GM19467 (cell line): ENCODE measurements at regions not wholly inside any gene's neighbourhood (a gene's known extent, or its start where the extent isn't known, plus 50 kb on each side); places are given as distances from the start of the nearest gene placed in this dataset.

Experiments used
- ATAC-seq: cut with Tn5 transposase; IDR thresholded peaks from one replicate; pipeline ENCODE4 v1.9.1; 2021; ENCODE audit warnings: mild to moderate bottlenecking, moderate library complexity; ENCODE audit not compliant: unreplicated experiment

DNA sequence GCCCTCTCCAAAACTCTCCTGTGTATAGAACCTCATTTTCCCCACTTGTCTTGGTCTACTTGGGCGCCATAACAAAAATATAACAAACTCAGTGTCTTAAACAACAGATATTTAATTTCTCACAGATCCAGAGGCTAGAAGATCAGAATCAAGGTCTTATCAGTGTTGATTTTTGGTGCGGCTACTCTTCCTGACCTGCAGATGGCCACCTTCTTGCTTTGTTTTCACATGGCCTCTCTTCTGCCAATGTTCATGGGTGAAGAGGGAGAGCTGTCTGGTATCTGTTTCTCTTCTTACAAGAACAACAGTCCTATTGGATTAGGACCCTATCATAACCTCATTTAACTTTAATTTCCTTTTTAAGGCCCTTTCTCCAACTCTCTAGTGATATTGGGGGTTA is 177.3 kb downstream of the PABPC4L start:
- no peak for ATAC-seq

DNA sequence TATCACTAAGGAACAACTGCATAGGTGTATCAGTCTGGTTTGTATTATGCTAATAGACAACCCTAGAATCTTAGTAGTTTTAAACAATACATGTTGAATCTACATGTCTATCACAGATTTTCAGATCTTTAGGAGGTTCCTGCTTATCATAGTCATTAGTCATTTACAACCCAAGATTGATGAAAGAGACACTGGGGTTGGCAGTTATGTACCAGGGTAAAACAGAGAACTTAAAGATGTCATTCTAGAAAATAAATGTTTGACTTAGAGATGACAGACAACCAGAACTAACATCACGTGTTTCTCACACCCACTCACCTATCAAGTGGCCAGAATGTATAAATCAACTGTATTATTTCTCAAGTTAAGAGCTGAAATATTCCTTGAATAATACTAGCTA is 181.9 kb downstream of the PABPC4L start:
- no peak for ATAC-seq

DNA sequence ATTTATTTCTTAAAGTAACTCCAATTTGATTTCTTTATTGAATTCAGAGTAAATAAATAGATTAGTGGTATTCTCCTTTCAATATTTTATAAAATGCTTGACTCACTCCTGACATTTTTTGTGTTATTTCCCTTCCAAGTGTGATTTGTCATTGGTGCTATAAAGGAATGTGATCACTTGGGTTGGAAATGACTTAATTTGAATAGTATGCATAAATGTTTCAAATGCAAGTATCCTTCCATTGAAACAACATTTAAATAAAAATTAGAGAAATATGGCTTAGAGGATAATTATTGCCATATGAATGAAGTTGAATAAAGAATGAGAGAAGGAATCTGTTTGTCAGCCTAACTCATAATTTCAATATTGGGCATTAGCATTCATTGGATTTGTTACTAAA is 182.7 kb downstream of the PABPC4L start:
- ATAC-seq: no peak

DNA sequence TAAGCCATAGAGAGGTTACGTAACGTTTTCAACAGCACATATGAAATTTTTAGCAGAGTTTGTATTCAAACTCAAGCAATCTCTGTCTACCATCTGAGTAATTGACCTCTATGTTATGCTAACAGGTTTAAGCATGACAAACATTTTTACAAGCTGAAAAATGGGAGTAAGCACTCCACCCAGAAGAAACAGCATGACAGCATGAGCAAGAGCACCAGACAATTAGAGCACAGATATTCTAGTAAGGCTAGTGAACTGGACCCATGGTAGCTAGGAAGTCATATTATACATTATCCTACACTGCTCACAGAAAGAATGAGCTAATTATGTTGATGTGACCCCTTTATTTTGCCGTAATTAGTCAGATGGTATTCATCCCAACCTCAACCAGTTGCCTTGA is 200.5 kb downstream of the PABPC4L start:
- no peak for ATAC-seq

DNA sequence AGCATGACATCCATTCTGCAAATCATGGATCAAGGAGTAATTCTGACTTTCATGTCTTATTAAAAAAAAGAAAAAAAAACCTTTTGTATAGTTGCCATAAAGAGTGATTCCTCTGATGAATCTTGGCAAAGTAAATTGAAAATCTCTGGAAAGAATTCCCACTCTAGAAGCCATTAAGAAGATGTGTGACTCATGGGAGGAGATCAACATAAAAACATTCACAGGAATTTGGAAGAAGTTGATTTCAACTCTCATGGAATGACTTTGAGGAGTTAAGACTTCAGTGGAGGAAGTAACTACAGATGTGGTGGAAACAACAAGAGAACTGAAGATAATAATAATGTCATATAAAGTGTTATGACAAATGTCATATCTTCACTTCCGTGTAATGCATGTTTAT is 204.2 kb downstream of the PABPC4L start:
- no peak for ATAC-seq

DNA sequence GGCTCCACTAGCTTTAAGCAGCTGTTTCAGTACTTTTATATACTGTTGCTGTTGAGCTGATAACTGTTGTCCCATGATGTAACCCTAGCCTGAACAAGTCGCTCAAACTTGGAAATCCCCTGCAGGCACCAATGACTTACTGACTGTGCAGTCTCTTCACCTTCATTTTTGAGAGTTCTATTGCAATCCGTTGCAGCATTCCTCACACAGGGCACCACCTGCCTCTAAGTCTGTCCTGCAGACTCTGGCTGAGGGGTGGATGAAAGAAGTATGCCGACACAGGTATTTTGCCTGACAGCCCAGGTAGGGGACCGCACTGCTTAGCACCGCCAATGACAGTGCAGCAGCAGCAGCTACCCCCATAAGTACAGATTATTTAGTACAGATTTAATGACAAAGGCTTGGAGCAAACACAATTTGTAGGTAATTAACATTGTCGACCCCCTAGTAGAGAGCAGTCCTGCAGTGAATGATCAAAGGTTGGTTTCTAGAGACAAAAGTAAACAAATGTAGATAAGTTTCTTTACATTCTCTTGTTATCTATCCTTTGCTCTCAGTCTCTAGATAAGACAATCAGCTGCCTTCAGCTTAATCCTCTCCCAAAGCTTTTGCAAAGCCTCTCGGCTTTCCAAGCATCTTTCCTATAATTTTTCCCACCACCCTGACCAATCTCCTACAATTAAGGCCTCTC is 205.0 kb downstream of the PABPC4L start:
- ATAC-seq: no peak

DNA sequence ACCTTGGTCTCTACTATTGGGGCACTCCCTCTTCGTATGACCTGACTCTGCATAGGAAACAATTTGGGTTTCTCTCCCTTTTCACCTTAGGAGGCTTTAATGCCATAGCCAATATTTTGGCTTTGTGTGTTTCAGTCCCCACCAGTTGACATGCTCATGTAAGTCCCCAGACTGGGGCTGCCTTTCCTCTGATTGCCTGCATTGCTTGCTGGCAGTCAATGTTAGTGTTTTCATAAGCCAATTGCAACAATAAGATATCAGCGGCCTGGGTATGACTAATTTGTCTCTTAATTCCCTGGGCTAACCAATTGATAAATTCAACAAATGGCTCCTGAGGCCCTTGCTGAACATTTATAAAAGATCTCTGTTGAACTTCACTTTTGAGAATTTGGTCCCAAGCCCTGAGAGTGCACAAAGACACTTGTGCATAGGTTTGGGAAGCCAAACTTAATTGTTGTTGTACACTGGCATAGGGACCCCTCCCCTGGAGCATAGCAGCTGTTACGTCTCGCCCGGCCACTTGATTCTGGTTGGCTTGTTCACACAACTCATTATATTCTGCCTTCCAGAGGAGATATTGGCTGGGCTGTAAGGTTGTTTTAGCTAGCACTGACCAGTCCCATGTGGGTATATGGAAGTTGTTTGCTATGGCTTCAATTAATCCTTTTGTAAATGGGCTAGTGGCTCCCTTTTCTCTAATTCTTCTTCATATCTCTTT is 206.2 kb downstream of the PABPC4L start:
- ATAC-seq: no peak

DNA sequence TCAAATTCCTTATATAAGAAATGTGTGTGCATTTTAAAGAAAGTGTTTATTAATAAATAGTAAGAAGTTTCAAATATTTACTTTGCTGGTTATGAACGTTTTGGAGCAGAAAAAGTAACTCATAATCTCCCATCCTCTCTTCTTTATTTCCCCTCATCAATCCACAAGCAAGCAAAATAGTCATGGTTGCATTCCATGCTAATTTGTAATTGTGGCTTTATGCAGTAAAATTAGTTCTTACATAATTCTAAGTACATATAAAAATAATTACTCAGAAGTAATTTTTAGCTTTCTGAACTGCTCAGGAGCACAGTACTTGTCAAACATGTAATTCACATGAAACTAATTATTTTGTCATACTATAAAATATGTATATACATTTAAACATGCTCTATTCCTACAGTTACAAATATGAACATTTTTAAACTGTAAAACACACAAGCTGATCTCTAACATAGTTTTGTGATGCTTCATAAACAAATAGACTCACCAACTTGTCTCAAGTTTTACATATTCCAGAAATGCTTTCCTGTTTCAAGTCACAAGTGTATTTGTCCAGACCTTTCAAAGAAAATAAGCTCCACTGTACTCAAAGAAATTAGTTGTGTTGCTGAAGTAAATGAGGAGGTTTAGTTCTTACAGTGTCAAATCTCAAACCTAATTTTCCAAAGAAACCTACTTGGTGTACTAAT is 218.9 kb downstream of the PABPC4L start:
- ATAC-seq: no peak

DNA sequence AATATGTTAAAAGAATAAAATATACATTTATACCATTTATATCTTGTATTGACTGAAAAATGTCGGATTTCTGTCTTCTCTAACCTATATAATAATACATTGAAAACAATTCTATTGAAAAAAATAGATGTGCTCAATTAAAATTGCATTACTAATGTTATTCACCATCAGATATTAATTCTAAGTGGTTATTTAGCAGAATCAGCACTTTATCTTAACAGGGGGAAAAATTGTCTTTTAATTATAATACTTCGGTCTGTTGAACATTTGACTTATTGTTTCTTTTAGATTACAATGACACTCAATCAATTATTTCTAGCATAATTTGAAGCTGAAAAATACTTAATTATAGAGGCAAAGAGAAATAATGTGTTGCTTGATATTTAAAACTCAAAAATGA is 220.3 kb downstream of the PABPC4L start:
- no peak for ATAC-seq

DNA sequence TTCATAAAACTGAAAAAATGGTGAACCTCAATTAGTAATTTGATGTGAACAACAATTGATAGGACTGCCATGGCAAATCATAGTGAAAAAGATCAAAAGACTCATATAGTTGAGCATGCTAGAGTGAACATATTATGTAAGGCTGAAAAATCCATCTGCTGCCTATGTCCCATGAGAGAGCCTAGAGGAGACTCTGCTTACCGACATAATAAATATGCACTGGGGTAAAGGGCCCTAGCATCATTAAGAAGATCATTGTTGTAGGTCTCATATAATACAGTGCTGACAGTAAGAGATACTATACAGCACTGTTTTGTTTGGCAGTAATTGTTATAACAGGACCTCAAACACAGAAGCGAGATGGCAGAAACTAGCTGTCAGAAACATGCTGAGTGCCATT is 229.0 kb downstream of the PABPC4L start:
- no peak for ATAC-seq

DNA sequence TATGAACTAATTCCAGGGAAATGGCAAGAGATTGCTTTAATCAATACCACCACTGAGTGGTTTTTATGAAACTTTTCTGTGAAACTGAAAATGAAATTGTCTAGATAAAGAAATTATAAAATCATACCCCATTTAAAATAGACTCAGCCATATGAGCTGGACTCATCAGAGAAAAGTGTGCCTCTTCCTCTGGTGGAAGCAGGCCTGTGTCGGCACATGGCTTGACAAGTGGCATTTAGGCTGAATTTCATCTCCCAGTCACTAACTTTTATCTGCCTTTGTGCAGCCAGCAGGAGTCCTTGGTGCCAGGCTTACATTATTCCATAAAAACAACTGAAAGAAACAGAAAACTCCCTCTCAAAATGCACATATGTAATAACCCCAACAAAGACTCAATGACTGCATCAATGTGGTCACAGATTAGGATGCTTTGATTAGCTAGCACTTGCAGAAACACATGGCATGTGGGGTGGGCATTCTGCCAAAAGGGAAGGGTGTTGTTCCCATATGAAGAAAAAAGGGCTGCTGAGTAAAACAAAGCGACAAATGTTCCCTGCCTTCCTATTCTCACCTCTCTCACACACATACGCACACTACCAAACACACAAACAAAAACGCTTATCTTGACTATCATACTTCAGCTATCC is 232.3 kb downstream of the PABPC4L start:
- ATAC-seq: no peak

DNA sequence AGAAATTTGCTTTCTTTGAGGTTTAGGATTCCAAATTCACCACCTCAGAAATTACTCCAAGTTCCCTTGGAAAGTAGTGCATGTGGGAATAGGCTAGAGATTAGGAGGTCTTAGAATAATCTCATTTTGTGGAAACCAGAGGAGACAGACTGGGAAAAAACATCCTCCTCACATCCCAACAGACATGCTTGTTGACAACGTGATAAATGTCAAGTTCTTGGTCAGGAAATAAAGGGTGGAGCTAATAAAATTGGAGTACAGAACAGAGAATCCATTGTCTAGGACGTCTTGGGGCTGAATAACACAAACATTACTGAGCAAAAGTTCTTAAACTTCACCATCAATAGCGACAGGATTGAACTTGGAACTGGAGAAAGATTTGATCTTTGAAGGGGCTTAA is 233.4 kb downstream of the PABPC4L start:
- no peak for ATAC-seq

DNA sequence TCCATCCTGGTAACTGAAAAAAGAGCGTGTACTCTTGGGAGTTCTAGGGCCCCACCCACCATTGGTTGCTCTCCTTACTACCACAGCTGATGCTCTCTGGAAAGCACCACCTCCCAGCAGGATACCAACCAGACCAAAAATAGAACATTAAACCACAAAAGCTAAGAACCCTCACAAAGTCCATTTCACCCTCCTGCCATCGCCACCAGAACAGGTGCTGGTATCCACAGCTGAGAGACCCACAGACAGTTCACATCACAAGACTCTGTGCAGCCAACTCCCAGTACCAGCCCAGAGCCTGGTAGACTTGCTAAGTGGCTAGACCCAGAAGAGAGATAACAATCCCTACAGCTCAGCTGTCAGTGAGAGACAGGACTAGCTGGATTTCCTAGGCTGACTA is 240.6 kb downstream of the PABPC4L start:
- ATAC-seq: no peak

DNA sequence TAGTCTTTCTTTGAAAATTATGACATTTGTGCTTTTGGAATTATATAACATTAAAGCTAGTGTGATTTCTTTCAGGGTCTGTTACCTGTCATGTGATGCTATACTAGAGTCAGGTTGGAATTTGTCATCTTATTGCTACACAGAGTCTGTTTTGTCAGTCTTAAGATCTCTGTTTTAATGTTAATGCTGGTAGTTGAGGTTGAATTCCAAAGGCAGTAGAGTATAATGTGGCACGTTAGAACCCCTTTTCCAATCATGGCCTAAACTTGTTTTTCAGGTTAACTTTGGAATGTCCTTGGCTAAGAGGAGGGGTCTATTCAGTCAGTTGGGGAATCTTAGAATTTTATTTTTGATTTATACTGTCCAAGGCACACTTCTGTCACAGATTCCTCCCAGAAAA is 258.5 kb downstream of the PABPC4L start:
- no peak for ATAC-seq

DNA sequence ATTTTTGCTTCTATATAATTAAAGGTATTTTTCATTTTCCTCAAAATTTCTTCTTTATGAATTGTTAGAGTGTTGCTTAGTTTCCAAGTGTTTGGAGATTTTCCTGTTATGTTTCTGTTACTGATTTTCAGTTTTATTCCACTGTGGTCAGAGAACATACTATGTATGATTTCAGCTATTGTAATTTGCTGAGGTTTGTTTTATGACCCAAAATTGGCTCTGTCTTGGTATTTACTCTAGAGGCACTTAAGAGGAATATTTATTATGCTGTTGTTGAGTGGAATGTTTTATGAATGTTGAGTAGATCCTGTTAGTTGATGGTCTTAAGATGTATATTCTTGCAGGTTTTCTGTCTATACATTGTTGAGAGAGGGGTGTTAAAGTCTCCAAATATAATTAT is 263.5 kb downstream of the PABPC4L start:
- no peak for ATAC-seq

DNA sequence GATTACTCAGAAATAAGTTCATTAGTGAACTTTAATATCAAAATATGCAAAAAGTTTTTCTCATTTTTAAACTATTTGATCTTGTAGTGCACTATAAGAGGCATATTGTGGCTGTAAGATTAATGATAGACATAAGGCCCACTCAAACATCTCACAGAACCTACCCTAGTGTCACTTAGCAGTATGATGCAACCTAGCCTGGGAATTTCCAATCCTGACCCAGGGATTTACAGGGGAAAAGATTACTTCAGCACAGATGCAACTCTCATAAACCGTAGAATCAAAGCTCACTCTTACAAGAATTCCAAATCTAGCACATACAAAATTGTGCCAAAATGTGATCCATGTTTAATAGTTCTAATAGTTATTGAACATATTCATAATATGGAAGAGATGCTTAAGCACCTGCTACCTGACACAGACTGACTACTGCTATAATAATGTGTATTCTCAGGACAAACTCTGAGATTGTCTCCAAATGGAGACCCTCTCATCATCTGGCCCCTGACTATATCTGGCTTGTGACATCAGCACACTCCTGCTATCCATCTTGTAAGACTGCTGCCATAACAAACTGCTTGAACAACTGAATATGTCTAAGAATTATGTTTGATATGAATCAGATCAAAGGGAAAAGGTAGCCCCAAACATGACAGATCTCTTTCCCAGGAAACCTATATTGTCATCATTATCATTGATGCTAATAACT is 271.9 kb downstream of the PABPC4L start:
- ATAC-seq: no peak

DNA sequence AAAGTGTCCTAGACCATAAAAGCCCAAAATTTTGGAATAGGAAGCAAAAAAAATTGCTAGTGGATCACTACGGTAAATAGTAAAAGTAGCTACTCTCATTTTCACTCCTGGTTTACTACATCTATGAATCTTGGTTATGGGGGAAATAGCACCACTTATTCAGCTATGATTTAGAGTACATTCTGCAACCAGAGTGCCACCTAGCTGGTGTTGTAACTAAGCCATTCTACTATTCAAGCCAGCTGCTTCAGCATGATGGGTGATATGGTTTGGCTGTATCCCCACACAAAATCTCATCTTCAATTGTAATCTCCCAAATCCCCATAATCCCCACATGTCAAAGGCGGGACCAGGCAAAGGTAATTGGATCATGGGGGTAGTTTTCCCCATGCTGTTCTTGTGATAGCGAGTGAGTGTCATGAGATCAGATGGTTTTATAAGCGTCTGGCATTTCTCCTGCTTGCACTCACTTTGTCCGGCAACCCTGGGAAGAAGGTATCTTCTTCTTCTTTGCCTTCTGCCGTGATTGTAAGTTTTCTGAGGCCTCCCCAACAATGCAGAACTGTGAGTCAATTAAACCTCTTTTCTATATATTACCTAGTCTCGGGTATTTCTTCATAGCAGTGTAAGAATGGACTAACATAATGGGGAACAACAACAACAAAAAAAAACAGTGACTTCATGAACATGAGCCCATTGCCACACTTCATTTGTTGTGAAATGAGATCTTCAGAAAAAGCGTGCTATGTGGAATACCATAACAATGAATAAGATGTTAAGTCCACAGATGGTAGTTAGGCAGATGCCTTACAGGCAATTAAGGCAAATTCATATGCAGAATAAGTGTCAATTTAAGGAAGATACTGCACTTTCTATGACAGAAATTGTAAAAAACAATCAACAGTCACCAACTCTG is 280.1 kb downstream of the PABPC4L start:
- no peak for ATAC-seq

DNA sequence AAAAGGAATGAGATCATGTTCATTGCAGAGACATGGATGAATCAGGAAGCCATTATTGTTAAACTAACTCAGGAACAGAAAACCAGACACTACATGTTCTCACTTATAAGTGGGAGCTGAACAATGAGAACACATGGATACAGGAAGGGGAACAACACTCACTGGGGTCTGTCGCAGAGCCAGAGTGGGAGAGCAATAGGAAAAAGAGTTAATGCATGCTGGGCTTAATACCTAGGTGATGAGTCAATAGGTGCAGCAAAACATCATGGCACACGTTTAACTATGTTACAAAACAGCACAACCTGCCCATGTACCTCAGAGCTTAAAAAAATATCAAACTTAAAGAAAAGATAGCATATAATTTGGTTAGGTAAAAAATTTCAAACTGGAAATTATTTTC is 281.4 kb downstream of the PABPC4L start:
- ATAC-seq: no peak

DNA sequence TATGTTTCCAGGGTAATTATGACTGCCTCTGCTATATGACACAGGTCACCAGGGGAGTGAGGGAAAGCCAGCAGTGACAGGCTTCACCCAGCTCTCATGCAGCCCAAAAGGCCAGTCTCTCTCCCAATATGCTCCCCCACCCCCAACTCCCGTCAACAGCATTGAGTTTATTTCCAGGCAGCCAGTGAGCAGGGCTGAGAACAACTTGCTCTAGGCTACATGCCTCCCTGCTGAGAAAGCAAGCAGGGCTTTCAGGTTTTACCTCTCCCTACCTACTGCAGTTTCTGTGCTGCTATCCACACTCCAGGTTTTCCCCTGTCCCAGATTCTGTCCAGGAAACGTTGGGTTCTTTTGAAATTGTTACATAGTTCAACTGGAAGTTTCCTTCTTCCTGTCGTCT is 291.4 kb downstream of the PABPC4L start:
- ATAC-seq: no peak

DNA sequence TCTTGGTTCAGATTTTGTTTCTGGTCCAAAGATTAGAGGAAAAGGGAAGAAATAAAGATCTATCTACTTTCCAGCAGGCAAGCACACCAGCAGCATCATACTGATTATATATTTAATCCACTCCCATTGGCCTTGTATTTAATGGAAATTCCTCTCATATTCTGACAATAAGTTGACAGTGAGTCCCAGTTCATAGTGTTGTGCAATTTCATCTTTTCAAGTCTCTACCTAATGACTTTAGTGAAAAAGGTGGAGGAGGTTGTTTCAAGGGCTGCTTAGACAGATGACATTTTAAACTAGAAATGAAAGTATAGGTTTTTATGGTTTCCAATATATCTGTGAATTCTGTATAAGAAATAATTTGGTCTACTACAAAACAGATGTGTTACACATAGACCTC is 298.6 kb downstream of the PABPC4L start:
- ATAC-seq: no peak
